NCI-H1092 (cell line): ENCODE measurements at regions not wholly inside any gene's neighbourhood (a gene's known extent, or its start where the extent isn't known, plus 50 kb on each side); places are given as distances from the start of the nearest gene placed in this dataset.
"Not testable (repeated sequence)": the region's sequence is repeated elsewhere in the genome, so short reads cannot be mapped to it uniquely, and the experiment has no call there.

Experiments
- DNase-seq: peaks from one replicate; lab custom pipeline; 2025; lab: John Stamatoyannopoulos, UW

DNA sequence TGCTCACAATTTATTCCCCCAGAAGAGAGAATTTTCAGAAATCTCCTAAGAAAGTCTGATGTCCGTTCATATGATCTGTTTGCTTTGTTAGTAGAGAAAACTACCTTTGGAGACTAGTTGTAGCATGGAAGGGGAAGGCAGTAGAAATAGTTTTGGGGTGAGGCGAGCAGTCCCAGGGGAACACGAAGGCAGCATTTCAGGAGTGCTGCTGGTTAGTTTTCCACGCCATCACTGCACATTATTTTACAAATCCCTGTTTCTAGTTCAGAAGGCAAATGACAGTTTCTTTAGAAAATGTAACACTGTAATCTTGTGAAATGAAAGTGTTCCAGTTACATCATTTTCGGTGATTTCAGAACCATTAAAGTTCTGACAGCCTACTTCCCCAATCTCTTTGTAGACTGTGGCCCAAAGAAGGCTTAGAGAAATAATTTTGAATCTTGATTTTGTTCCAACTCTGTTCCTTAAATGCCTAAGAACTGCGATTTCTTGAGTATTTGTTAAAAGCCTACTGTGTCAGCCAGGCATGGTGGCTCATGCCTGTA lies 123.8 kb downstream of the LAT start:
- DNase-seq: not testable (repeated sequence)

GRCh38 chr16:29107299-29107698 lies 122.4 kb downstream of the LAT start:
- DNase-seq: no peak

GRCh38 chr16:29106259-29106908 lies 121.5 kb downstream of the LAT start:
- DNase-seq: not testable (repeated sequence)

- not testable (repeated sequence) for DNase-seq
These were observed 119.7 kb downstream of the LAT start for GRCh38 chr16:29104600-29104999.

DNA sequence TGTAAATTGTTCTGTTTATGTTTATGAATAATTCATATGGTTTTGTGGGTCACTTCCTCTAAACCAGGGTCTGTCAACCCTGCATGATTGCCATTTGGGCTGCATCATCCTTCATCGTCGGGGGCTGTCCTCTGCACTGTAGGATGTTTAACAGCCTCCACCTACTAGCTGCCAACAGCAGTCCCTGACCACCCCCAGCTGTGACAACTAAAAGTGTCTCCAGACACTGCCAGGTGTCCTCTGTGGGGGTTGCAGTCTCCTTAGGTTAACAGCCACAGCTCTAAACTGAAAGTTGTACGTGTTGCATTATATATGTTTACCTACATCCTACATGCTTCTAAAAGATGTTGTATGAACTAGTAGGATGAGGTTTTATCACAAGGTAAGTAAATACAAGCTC lies 113.1 kb downstream of the LAT start:
- DNase-seq: not testable (repeated sequence)

DNA sequence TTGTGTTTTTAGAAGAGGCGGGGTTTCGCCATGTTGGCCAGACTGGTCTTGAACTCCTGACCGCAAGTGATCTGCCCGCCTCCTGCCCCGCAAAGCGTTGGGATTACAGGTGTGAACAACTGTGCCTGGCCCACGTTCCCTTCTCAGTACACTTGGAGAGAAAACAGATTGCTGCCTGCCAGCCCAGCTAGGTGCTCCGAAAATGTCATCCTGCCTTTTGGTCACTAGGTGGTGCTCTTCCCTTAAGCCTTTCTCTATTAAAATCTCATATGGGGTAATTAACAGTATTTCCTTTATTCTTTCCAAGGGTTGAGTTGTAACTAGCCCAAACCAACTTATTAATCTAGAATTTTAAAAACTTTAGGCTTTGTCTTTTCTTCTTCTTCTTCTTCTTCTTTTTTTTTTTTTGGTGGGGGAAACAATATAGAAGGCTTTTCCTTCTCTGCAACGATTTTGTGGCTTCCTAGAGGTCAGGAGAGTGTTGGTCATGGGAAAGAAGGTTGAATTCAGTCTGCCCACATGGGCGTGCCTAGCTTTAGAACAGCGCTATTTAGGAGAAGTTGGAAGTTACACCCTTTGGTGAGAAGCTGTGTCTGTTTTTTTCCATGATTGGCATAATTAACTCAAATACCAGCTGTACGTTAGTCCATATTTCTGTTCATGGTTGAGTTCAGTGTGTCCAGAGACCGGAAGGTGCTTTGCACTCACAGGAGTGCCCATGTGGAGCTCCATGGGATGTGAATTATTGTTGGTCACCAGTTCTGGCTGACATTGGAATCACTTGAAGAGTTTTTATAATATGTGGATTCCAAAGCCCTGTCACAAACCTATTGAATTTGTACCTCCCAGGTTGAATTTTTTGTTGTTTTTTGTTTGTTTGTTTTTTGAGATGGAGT lies 110.1 kb downstream of the LAT start:
- DNase-seq: not testable (repeated sequence)

DNA sequence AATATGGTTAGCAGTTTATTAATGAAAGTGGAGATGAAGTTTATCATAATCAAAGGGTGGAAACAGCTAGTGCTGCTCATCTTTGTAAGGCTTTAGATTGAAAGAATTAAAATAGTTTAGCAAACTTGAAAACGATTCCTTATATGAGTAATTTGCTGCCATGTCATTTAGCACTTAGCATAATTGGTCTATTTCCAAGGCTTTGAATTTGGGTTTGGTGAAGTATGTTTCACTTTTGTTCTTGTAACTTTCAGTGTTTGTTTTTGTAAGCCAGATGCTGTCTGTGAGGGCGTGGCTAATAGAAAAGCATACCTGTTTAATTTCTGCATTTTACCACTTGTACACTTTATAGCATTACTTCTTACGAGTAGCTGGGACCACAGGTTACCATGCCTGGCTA lies 109.5 kb downstream of the LAT start:
- not testable (repeated sequence) for DNase-seq

- DNase-seq: not testable (repeated sequence)
These were observed 104.8 kb downstream of the LAT start for GRCh38 chr16:29089679-29090078.

GRCh38 chr16:29087673-29088072 lies 102.8 kb downstream of the LAT start:
- DNase-seq: not testable (repeated sequence)

DNA sequence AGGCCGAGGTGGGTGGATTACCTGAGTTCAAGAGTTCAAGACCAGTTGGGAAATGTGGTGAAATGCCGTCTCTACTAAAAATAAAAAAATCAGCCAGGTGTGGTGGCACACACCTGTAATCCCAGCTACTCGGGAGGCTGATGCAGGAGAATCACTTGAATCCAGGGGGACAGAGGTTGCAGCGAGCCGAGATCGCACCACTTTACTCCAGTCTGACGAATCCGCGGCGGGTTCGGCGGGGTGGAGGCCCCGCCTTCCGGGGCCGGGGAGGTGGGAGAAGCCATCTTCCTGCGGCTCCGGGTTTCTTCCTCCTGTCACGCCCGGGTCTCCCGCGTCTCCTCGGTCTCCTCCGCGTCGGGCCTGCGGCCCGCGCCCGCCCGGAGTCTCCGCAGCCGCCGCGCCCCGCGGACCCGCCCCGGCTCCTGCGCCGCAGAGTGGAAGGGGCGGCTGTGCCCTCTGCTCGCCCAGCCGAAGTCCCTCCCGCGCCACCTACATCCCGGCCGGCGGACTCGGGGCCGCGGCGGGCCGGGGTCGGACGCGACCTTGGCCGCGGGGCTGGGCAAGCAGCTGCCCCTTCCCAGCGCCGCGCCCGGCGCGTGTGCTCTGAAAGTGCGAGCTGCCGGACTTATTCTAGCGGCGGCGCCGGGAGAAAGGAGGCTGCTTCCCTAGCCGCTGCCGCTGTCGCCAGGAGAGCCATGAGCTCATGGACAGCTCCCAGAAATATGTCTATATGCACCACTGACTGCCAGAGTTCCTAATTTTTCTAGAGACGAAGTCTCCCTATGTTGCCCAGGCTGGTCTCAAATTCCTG lies 97.2 kb downstream of the LAT start:
- not testable (repeated sequence) for DNase-seq

DNA sequence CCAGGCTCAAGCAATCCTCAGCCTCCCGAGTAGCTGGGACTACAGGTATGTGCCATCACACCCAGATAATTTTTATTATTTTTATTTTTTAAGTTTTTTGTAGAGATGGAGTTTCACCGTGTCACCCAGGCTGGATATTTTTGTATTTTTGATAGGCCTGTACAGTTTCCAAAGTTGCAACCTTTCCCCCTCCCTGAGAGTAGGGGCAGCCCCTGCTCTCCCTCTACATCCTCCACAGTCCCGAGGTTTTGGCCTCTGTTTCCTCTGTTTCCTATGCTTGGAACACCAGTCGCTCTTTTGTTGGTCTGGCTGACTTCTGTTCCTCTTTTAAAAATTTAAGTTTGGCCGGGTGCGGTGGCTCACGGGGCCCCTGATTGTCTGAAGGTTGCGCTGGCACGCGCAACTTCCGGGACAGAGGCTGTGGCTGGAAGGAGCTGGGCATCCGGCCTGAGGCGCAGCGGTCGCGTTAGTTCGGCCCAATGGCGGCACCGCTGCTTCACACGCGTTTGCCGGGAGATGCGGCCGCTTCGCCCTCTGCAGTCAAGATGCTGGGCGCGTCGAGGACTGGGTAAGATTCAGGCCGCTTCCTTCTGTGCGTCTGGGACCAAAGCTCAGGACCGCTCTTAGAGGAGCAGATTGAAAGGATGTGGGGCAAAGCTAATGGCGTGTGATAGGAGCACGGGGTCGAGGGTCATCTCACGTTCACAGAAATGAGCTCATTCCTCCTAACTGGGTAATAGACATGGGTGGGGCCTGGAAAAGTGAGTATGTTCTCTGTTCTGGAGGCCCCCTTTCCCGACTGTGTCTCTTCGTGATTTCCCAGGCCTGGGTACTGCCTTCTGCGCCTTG lies 89.9 kb downstream of the LAT start:
- DNase-seq: not testable (repeated sequence)

- DNase-seq: not testable (repeated sequence)
These were observed 77.4 kb downstream of the LAT start for GRCh38 chr16:29062235-29062634.

GRCh38 chr16:29061467-29061921 lies 76.6 kb downstream of the LAT start:
- not testable (repeated sequence) for DNase-seq

GRCh38 chr16:29060022-29060810 lies 75.4 kb downstream of the LAT start:
- DNase-seq: not testable (repeated sequence)

GRCh38 chr16:29059575-29059974 lies 74.7 kb downstream of the LAT start:
- not testable (repeated sequence) for DNase-seq
